ENCODE measurements at regions not wholly inside any gene's neighbourhood (a gene's known extent, or its start where the extent isn't known, plus 50 kb on each side); places are given as distances from the start of the nearest gene placed in this dataset.
"Not testable (repeated sequence)": the region's sequence is repeated elsewhere in the genome, so short reads cannot be mapped to it uniquely, and the experiment has no call there.

- no peak for DNase-seq
These were observed 708.9 kb downstream of the RFPL4B start for GRCh38 chr6:113055998-113056397.

- no peak for DNase-seq
These were observed 710.5 kb downstream of the RFPL4B start for GRCh38 chr6:113057567-113058053.

- DNase-seq: no peak
These were observed 713.5 kb downstream of the RFPL4B start for GRCh38 chr6:113060664-113061063.

- DNase-seq: no peak
These were observed 718.5 kb downstream of the RFPL4B start for GRCh38 chr6:113065611-113066010.

GRCh38 chr6:113067612-113068275 is 720.6 kb downstream of the RFPL4B start:
- no peak for DNase-seq

- DNase-seq: no peak
These were observed 721.4 kb downstream of the RFPL4B start for GRCh38 chr6:113068570-113068969.

- not testable (repeated sequence) for DNase-seq
These were observed 723.6 kb downstream of the RFPL4B start for GRCh38 chr6:113070681-113071080.

GRCh38 chr6:113073611-113074191 is 726.6 kb downstream of the RFPL4B start:
- no peak for DNase-seq

GRCh38 chr6:113076116-113076515 is 729.0 kb downstream of the RFPL4B start:
- DNase-seq: no peak

- DNase-seq: no peak
These were observed 729.7 kb downstream of the RFPL4B start for GRCh38 chr6:113076816-113077215.

- no peak for DNase-seq
These were observed 730.7 kb downstream of the RFPL4B start for GRCh38 chr6:113077794-113078193.

- DNase-seq: no peak
These were observed 731.7 kb downstream of the RFPL4B start for GRCh38 chr6:113078791-113079190.

- no peak for DNase-seq
These were observed 735.6 kb downstream of the RFPL4B start for GRCh38 chr6:113082745-113083144.

- DNase-seq: no peak
These were observed 736.8 kb downstream of the RFPL4B start for GRCh38 chr6:113083947-113084346.

- no peak for DNase-seq
These were observed 741.9 kb downstream of the RFPL4B start for GRCh38 chr6:113089056-113089455.

- no peak for DNase-seq
These were observed 745.7 kb downstream of the RFPL4B start for GRCh38 chr6:113092795-113093194.

- DNase-seq: no peak
These were observed 747.6 kb downstream of the RFPL4B start for GRCh38 chr6:113094779-113095178.

- no peak for DNase-seq
These were observed 748.7 kb downstream of the RFPL4B start for GRCh38 chr6:113095841-113096240.

GRCh38 chr6:113102761-113103160 is 754.4 kb upstream of the MARCKS start:
- DNase-seq: no peak

GRCh38 chr6:113103634-113104361 is 753.3 kb upstream of the MARCKS start:
- DNase-seq: no peak

- DNase-seq: no peak
These were observed 752.6 kb upstream of the MARCKS start for GRCh38 chr6:113104541-113104940.

GRCh38 chr6:113104951-113105350 is 752.2 kb upstream of the MARCKS start:
- no peak for DNase-seq

GRCh38 chr6:113110211-113110610 is 746.9 kb upstream of the MARCKS start:
- no peak for DNase-seq

GRCh38 chr6:113111550-113111949 is 745.6 kb upstream of the MARCKS start:
- DNase-seq: no peak

Data from activated gamma-delta T cell treated with Interleukin-2 at 50 U/mL for 16 hours (primary cell).